Stimulated activated CD4-positive, alpha-beta T cell treated with anti-CD3 and anti-CD28 coated beads, Interleukin-4, amount 100 ng/mL, for 24 hours (primary cell): ENCODE measurements at regions not wholly inside any gene's neighbourhood (a gene's known extent, or its start where the extent isn't known, plus 50 kb on each side); places are given as distances from the start of the nearest gene placed in this dataset.

Experiments
- DNase-seq: peaks from one replicate; pipeline ENCODE4 v3.0.0-alpha.2; 2020

- no peak for DNase-seq
Observed at GRCh38 chr1:199362996-199363395, 664.5 kb upstream of the NR5A2 start.

- DNase-seq = no peak
Observed at GRCh38 chr1:199373139-199373538, 654.4 kb upstream of the NR5A2 start.

GRCh38 chr1:199377211-199377610, 650.3 kb upstream of the NR5A2 start:
- DNase-seq = no peak

- DNase-seq = no peak
Observed at GRCh38 chr1:199383793-199384192, 643.7 kb upstream of the NR5A2 start.

GRCh38 chr1:199394856-199395255, 632.7 kb upstream of the NR5A2 start:
- DNase-seq = no peak

- DNase-seq = no peak
Observed at GRCh38 chr1:199396456-199396855, 631.1 kb upstream of the NR5A2 start.

- DNase-seq = no peak
Observed at GRCh38 chr1:199399996-199400724, 627.4 kb upstream of the NR5A2 start.

GRCh38 chr1:199403531-199404116, 623.9 kb upstream of the NR5A2 start:
- DNase-seq = no peak

- DNase-seq = no peak
Observed at GRCh38 chr1:199404191-199404590, 623.3 kb upstream of the NR5A2 start.

GRCh38 chr1:199404976-199405375, 622.5 kb upstream of the NR5A2 start:
- DNase-seq = no peak

- DNase-seq = no peak
Observed at GRCh38 chr1:199405634-199406196, 621.8 kb upstream of the NR5A2 start.

GRCh38 chr1:199410462-199410861, 617.0 kb upstream of the NR5A2 start:
- DNase-seq = no peak

- DNase-seq = no peak
Observed at GRCh38 chr1:199411506-199411905, 616.0 kb upstream of the NR5A2 start.

- no peak for DNase-seq
Observed at GRCh38 chr1:199422206-199422605, 605.3 kb upstream of the NR5A2 start.

- no peak for DNase-seq
Observed at GRCh38 chr1:199447906-199448305, 579.6 kb upstream of the NR5A2 start.

- no peak for DNase-seq
Observed at GRCh38 chr1:199448646-199449045, 578.9 kb upstream of the NR5A2 start.

- DNase-seq = no peak
Observed at GRCh38 chr1:199449221-199449620, 578.3 kb upstream of the NR5A2 start.

GRCh38 chr1:199449681-199450080, 577.8 kb upstream of the NR5A2 start:
- DNase-seq = no peak

- DNase-seq = no peak
Observed at GRCh38 chr1:199452627-199453026, 574.9 kb upstream of the NR5A2 start.

GRCh38 chr1:199453723-199454122, 573.8 kb upstream of the NR5A2 start:
- DNase-seq = no peak

- no peak for DNase-seq
Observed at GRCh38 chr1:199460933-199461332, 566.6 kb upstream of the NR5A2 start.

- DNase-seq = peak; percentile 8
Observed at GRCh38 chr1:199463521-199464127, 563.9 kb upstream of the NR5A2 start.

- DNase-seq = no peak
Observed at GRCh38 chr1:199466961-199467360, 560.5 kb upstream of the NR5A2 start.

GRCh38 chr1:199472018-199472417, 555.5 kb upstream of the NR5A2 start:
- no peak for DNase-seq
